ENCODE measurements at regions not wholly inside any gene's neighbourhood (a gene's known extent, or its start where the extent isn't known, plus 50 kb on each side); places are given as distances from the start of the nearest gene placed in this dataset.

DNA sequence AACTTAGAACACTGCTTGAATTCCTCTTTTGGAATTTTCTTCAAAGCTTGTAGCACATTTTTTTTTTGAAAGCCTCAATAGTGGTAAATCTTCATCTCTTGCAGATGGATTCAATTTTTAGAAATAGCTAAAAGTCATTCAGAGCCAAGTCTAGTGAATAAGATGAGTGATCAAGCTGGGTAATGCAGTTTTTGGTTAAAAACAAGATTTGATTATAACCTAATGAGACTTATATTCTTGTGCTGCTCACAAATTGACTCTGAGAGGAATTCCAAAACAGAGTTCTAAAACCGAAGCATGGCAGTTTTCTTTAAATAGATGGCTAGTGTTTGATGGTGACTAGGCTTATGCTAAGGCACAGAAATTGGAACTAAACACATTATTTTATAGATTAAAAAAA lies 2072.6 kb upstream of the CELF4 start:
- Histone ChIP-seq H3K9me3 (replicated peaks; ENCODE audit: control insufficient read depth, insufficient read depth, low read length) (no peaks in the 10 kb centered on the region), H3K27ac (ENCODE audit: control insufficient read depth, insufficient read depth) (no peak overlapping the region), H2AFZ (ENCODE audit: control insufficient read depth, low read depth, low read length) (no peak overlapping the region), H4K20me1 (ENCODE audit: control insufficient read depth, insufficient read depth) (no peaks in the 10 kb centered on the region), H3K36me3 (ENCODE audit: control insufficient read depth in 2 of 2, insufficient read depth in 2 of 2, low read length in 1 of 2) (no peaks in the 10 kb centered on the region), H3K79me2 (ENCODE audit: control insufficient read depth, insufficient read depth, low read length) (no peaks in the 10 kb centered on the region), H3K4me3 (no peak overlapping the region), H3K27me3 (replicated peaks in 1 of 2; ENCODE audit: control insufficient read depth in 2 of 2, insufficient read depth in 2 of 2, low read length in 1 of 2) (no peaks in the 10 kb centered on the region), H3K4me2 (ENCODE audit: control insufficient read depth, insufficient read depth) (no peak overlapping the region), H3K4me1 (ENCODE audit: control insufficient read depth, insufficient read depth, low read length) (no peaks in the 10 kb centered on the region), H3K9ac (ENCODE audit: control insufficient read depth, insufficient read depth, low read length) (no peak overlapping the region)
- no peak for ATAC-seq
- no peak for DNase-seq (ENCODE audit: low read depth, low spot score)
- no peak for FAIRE-seq
- CTCF ChIA-PET = no interaction called here
- in situ Hi-C loops (cut with MboI) = no loop called here
- SMC1A ChIA-PET (ENCODE audit: uncharacterized antibody, unreplicated experiment) = no interaction called here
- POLR2A ChIA-PET = no interaction called here
- intact Hi-C loops (cut with micrococcal nuclease; ENCODE audit: unreplicated experiment) = no loop called here
- no TSS peak for BruUV-seq (replicated peaks)
- RAD21 ChIA-PET (ENCODE audit: unreplicated experiment) = no interaction called here
- WGBS (ENCODE audit: insufficient coverage, insufficient replicate concordance, low lambda C conversion rate, missing lambda C conversion rate) = 0% methylated on average over 1 of the region's 1 CpG
- TF ChIP-seq BCL3 (IDR thresholded peaks at IDR 0.05; ENCODE audit: borderline replicate concordance, insufficient read depth, low read depth, low read length, poor library complexity, severe bottlenecking) (no peak), MYB (IDR thresholded peaks at IDR 0.05; ENCODE audit: borderline replicate concordance, low read depth, low read length) (no peak), JUND (IDR thresholded peaks at IDR 0.05; ENCODE audit: low read depth, low read length) (no peak), KAT2A (conservative IDR thresholded peaks at IDR 0.05; ENCODE audit: control insufficient read depth, low read depth, low read length) (no peak), RUNX3 (IDR thresholded peaks at IDR 0.05; ENCODE audit: low read length) (no peak), GATAD2B (conservative IDR thresholded peaks at IDR 0.05; ENCODE audit: low read depth) (no peak), CREM (IDR thresholded peaks at IDR 0.05; ENCODE audit: low read depth) (no peak), ZNF687 (IDR thresholded peaks at IDR 0.05) (no peak), BMI1 (IDR thresholded peaks at IDR 0.05; ENCODE audit: borderline replicate concordance) (no peak), TCF12 (IDR thresholded peaks at IDR 0.05; ENCODE audit: low read depth, low read length) (no peak), CHD4 (IDR thresholded peaks at IDR 0.05) (no peak), ZNF622 (IDR thresholded peaks at IDR 0.05) (no peak), PAX5 (IDR thresholded peaks at IDR 0.05; ENCODE audit: borderline replicate concordance, low read depth, low read length) (no peak), SMAD1 (IDR thresholded peaks at IDR 0.05; ENCODE audit: low read depth, partially characterized antibody) (no peak), MAX (IDR thresholded peaks at IDR 0.05; ENCODE audit: low read depth, low read length) (no peak), NFYB (IDR thresholded peaks at IDR 0.05; ENCODE audit: insufficient read depth, low read depth, low read length) (no peak)
- TF ChIP-seq, protein P1, sequence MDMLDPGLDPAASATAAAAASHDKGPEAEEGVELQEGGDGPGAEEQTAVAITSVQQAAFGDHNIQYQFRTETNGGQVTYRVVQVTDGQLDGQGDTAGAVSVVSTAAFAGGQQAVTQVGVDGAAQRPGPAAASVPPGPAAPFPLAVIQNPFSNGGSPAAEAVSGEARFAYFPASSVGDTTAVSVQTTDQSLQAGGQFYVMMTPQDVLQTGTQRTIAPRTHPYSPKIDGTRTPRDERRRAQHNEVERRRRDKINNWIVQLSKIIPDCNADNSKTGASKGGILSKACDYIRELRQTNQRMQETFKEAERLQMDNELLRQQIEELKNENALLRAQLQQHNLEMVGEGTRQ (IDR thresholded peaks at IDR 0.05; ENCODE audit: borderline replicate concordance, low read depth, low read length) = no peak
- TF ChIP-seq, protein P2, sequence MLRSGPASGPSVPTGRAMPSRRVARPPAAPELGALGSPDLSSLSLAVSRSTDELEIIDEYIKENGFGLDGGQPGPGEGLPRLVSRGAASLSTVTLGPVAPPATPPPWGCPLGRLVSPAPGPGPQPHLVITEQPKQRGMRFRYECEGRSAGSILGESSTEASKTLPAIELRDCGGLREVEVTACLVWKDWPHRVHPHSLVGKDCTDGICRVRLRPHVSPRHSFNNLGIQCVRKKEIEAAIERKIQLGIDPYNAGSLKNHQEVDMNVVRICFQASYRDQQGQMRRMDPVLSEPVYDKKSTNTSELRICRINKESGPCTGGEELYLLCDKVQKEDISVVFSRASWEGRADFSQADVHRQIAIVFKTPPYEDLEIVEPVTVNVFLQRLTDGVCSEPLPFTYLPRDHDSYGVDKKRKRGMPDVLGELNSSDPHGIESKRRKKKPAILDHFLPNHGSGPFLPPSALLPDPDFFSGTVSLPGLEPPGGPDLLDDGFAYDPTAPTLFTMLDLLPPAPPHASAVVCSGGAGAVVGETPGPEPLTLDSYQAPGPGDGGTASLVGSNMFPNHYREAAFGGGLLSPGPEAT (IDR thresholded peaks at IDR 0.05; ENCODE audit: low read depth) = no peak

Data from GM12878 (cell line).